OCI-M2 (cell line): ENCODE measurements at regions not wholly inside any gene's neighbourhood (a gene's known extent, or its start where the extent isn't known, plus 50 kb on each side); places are given as distances from the start of the nearest gene placed in this dataset.
"Not testable (repeated sequence)": the region's sequence is repeated elsewhere in the genome, so short reads cannot be mapped to it uniquely, and the experiment has no call there.

Experiments
- DNase-seq: peaks from one replicate; lab custom pipeline; 2025; ENCODE audit not compliant: unreplicated experiment; lab: John Stamatoyannopoulos, UW

DNA sequence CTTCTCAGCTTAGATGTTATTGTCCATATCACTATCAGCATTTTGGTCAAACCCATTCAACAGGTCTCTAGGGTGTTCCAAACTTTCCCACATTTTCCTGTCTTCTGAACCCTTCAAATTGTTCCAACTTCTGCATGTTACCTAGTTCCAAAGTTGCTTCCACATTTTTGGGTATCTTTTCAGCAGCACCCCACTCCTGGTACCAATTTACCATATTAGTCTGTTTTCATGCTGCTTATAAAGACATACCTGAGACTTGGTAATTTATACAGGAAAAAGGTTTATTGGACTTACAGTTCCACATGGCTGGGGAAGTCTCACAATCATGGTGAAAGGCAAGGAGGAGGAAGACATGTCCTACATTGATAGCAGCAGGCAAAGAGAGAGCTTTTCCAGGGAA lies 1187.6 kb downstream of the MRPL39 start:
- DNase-seq: not testable (repeated sequence)

DNA sequence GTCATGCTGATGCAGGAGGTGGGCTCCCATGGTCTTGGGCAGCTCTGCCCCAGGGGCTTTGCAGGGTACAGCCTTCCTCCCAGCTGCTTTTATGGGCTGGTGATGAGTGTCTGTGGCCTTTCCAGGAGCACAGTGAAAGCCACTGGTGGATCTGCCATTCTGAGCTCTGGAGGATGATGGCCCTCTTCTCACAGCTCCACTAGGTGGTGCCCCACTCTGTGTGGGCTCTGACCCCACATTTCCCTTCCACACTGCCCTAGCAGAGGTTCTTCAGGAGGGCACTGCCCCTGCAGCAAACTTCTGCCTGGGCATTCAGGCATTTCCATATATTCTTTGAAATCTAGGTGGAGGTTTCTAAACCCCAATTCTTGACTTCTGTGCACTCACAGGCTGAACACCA lies 1188.6 kb downstream of the MRPL39 start:
- no peak for DNase-seq

DNA sequence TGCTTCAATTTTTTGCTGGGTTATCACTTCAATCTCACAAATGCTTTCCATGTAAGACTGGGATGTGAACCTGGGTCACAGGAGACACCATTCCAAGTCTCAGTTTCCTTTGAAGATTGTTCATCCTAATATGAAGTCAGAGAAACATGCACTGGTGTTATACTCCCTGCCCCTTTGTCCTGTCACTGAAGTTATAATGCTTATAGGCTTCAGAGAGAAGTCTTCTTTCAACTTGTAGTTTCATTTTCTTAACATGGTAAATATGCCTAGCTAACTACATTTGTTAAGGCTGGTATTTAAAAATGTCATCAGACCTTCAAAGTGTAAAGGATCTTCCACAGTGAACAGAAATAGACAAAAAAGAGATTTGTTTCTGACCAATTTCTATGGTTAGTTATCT lies 1195.9 kb downstream of the MRPL39 start:
- no peak for DNase-seq

DNA sequence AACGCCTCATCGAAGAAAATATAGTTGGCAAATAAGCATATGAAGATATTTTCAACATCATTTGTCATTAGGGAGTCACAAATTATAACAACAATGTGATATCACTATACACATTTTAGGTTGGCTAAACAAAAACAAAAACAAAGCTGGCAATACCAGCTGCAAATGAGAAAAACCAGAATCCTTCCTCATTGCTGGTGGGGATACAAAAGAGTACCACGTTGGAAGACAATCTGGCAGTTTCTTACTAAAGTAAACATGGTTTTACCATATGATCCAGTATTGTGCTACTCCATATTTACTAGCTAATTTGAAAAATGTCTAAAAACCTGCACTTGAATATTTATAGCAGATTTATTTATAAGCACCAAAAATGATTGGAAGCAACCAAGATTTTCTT lies 1204.1 kb downstream of the MRPL39 start:
- no peak for DNase-seq

DNA sequence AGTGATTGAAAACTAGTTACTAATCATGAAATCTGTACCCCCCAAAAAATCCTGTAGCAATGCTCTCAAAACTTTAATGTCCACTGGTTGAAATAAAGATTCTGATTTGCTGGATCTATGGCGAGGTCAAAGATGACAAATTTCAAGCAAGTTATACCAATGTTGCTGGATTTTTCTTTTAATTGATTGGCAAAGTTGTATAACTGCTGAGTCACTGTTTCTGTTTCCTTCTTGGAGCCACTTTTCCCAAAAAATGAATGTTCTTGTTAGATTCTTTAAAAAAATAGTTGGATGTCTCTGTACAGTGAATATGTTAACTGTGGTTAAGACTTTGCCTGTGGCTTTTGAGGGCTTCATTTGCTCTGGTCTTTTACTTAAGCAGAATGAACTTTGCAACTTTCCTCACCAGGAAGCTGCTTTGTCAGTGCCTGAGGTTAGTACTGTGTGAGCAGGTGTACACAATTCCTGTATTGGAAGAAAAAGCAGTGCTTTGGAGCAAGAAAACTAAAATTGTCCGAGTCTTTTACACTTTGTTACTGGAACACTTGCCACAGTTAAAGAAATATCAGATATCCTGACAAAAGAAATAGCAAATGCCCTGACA lies 1211.9 kb downstream of the MRPL39 start:
- DNase-seq: no peak

DNA sequence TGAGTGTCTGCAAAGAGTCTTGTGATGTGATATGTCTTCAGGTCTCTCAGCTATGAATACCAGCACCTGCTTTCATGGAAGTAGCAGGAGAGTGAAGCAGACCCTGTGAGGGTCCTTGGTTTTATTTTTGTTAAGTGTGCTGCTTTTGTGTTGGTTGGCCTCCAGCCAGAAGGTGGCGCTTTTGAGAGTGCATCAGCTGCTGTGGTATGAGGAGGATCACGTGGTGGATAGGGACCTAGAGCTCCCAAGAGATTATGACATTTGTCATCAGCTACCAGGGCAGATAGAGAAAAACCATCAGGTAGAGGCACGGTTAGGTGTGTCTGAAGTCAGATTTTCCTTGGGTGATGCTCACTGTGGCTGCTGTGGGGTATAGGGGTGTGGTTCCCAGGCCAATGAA lies 1232.1 kb downstream of the MRPL39 start:
- no peak for DNase-seq

DNA sequence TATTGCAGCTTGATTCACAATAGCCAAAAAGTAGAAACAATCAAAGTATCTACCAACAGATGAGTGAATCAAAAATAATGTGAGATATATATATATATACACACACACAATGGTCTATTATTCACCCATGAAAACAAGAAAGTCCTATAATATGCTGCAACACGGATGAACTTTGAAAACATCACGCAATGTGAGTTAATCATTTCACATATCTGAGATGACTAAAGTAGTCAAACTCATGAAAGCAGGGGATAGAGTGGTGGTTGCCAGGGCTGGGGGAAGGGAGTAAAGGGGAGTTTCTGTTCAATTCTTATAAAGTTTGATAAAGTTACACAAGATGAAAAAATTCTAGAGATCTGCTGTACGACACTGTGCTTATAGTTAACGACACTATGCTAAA lies 1234.8 kb downstream of the MRPL39 start:
- no peak for DNase-seq

DNA sequence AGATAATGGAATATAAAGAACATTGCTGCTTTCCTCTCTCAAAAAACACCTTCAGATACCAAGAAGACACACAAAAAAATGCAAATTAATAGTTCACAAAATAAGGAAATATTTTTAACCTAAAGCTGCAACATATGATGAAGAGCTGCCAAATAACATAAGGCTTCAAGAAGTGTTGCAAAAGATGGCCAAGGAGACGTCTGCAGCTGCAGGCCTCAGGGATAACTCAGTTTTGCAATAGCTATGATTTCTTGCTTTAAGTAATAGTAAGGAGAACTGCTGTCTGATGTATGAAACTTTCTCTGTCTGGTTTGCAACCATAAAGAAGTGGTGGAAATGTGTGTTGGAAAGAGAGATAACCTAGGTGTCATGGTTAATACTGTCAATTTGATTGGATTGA lies 1237.5 kb downstream of the MRPL39 start:
- no peak for DNase-seq

DNA sequence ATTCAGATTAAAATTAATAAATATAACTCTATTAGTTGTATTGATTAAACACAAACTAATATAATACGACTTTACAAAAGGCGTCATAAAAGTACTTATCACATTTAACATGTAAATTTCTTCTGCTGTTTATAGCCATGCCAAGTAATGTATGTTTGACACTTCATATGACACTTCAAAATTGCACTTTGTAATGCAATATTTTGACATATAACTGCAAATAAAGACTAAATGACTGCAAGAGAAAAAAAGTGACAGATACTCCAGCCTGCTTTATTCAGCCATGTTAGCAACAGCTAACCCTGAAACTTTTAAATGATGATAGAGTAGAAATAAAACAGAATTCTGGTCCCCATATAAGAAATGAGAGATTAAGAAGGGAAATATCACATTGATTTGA lies 1238.0 kb downstream of the MRPL39 start:
- DNase-seq: no peak

DNA sequence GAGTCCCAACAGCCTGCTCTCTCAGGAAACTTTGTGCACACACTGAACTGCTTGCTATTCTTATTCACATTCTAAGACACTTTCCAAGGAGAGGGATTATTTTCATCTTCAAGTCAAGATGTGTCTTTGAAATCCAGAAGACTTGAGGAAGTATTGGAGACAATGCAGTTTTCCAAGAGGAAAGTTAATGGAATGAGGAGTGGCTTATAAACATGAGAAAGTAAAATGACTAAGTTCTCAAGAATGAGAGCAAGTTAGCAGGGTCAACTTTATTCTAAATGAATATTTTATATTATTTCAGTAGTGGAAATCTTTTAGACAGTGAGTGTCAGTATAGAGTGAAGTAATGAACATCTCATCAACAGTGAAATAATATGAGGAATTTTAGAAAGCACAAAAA lies 1239.3 kb downstream of the MRPL39 start:
- DNase-seq: no peak

DNA sequence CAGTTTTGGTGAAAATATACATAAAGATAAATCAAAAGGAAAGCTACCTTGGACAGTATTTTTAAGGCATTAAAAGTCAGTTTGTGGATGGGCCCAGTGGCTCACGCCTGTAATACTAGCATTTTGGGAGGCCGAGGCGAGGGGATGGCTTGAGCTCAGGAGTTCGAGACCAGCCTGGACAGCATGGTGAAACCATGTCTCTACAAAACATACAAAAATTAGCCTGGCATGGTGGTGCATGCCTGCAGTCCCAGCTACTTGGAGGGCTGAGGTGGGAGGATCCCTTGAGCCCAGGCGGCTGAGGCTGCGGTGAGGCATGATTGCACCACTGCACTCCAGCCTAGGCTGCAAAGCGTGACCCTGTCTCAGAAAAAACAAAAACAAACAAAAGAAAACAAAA lies 1253.8 kb downstream of the MRPL39 start:
- no peak for DNase-seq

DNA sequence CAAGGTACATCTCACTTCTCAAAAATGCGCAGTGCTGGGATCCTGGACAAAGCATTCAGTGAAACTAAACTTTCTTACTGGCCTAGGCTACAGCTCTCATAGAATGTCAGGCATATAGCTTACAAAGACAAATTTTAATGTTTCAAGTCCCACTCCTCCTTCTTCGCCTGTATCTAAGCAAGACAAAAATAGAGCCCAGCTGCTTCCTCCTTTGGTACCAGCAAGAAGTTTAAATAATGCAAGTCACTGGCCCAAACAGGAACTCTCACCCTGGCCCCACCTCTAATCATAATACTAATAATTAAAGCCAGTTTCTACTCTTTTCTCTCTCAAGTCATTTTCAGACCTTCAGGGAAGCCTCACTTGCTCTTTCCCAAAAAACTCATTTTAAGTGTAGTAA lies 1267.9 kb downstream of the MRPL39 start:
- DNase-seq: no peak

DNA sequence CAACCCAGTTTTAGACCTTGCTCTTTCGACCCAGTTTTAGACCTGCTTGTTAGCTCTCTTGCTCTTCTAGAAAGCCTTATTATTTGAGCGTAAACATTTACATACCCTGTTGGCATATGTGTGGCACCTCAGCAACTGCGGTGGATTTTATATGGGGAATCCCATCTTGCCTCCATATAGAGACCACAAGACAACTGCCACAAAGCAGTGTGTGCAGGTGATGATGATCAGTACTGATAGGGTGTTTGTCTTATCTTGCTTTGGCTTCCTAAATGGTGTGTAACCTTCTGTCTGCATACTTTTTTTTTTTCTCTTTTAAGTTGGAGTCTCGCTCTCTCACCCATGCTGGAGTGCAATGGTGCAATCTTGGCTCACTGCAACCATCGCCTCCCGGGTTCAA lies 1270.8 kb downstream of the MRPL39 start:
- DNase-seq: no peak

DNA sequence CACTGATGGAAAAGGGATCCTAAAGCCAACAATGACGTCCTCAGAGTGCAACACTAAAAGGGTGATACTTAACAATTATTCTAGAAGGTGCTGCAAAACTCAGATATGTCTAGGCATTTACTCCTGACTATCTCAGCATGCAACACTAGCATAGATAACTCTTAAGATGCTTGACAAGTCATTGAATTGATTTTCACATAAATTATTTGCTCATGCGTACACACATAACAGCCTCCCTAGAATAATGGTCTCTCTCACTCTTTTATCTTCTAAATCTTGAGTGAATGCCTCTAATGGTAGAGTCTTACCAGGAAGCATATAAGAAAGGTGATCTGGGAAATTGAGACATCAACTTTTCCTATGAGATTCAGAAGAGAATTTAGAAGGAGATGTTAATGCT lies 1283.7 kb downstream of the MRPL39 start:
- no peak for DNase-seq

DNA sequence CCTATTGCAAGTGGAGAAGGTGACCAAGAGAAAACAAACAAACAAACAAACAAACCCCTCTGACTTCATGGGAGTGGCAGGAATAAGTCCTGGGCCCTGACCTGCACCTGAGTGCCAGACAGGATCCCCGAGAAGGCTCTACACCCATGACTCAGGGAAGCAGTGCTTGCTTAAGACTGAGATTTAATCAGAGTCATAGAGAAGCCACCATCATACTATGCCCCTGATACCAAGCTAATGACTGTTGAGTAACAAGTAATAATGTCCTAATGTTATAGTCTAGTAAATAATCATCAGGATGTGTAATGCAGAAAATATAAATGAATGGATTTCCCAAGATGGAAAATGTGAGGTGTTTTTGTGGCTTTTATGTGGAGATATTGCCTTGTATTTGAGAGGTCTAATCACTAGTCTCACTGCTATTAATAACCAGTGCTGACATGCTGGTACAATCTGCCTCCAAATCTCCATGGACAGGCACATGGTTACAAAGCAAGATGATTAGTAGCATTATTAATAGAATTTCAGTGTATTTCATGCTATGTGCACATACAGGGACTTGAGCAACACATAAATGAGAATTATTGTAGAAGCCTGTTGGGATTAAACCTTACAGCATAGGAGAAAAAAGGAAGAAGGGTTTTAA lies 1290.9 kb downstream of the MRPL39 start:
- DNase-seq: no peak

DNA sequence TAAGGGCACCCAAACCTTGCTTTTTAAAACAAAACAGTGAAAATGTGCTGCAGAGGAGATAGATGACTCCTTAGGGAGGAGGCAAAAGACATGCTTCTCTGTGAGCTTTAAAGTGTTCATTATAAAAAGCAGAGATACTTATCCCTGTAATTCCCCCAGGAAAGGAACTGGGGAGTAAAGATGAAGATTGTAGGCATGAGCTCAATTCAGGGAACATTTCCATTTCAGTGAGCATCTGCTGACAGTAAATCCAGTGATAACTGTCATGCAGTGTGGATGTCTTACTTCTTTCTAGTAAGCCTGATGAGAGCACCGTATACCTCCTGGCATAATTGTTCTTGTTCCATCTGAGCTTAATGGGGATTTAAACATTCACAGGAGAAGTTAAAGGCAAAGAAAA lies 1296.5 kb downstream of the MRPL39 start:
- DNase-seq: no peak

DNA sequence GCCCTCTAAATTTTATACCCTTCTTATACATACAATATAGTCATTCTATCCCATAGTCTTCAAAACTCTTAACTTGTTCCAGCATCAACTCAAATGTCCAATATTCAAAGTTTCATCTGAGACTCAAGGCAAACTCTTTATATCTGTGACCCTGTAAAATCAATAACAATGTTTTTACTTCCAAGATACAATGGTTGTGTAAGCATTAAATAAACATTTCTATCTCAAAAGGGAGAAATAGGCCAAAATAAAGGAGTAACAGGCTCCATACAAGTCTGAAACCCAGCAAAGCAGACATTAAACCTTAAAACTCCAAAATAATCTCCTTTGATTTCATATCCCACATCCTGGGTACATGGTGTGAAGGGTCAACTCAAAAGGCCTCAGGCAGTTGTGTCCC lies 1299.1 kb downstream of the MRPL39 start:
- no peak for DNase-seq

DNA sequence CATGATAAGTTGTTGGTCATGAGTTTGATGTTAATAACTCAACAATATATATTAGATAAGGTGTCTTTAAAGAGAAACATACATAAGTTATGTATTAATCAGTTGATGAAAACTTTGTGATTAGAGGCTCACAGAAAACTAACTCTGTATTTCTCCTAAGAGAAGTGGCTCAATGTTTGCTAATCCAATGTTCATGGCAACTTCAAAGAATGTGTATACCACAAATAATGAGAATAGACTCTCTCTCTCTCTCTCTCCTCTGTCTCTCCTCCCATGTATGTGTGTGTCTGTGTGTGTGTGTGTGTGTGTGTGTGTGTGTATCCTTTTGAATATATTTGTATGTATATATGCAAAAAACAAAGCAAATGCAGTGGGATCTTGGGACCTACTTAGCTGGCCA lies 1304.9 kb downstream of the MRPL39 start:
- DNase-seq: no peak

DNA sequence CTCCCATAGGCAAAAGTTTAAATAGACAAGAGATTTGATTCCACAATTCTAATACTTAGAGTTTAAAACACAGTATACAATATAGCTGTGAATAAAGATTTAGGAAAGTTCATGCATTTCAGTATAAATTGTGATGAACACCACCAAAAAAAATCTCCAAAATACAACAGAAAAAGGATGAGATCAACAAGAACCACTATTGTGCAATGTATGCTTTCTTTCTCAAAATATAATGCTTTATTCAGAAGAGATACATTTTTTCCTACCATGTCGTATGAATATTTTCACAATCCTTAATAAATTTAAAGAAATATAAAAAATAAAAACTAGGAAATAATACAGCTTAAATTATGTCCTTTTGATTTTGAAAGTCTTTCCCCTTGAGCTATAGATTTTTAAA lies 1309.2 kb downstream of the MRPL39 start:
- DNase-seq: no peak

DNA sequence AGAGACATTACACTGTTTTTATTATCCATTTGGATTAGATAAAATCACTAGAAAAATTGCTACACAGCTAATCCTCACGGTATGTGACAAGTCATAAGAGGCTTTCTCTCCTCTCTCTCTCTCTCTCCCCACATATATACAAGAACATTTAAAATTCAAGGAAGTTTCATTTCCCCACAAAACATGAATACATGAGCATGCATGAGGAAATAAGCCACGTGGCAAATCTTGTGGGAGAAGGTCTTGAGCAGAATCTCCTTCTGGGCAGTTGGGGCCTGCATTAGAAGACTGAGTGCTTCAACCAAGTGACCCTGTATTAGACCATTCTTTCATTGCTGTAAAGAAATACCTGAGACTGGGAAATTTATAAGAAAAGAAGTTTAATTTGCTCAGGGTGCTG lies 1313.1 kb downstream of the MRPL39 start:
- no peak for DNase-seq

DNA sequence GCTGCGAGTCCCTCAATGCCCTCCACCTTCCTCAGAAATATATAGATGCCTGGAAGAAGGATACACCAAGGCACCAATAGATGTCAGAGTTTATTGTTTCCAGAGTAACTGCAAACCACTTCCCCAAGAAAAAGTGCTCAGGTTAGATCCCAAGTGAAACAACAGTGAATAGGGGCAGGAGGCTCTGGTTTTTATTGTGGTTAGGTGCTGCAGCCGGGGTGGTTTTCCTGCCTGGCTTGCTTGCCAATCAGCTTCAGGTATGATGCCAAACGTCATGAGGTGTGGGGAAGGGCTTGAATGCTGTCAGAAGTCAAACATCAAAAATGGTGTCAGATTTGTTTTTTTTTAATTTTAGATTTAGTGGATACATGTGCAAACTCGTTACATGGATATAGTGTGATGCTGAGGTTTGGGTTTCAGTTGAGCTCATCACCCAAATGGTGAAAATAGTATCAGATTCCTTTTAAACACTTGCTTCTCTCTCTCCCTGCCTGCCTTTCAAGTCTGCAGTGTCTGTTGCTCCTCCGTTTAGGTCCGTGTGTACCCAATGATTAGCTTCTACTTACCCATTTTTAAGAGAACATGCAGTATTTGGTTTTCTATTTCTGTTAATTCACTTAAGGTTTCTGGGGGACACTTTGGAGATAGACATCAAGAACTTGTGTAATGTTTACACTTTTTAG lies 1317.0 kb downstream of the MRPL39 start:
- DNase-seq: no peak

DNA sequence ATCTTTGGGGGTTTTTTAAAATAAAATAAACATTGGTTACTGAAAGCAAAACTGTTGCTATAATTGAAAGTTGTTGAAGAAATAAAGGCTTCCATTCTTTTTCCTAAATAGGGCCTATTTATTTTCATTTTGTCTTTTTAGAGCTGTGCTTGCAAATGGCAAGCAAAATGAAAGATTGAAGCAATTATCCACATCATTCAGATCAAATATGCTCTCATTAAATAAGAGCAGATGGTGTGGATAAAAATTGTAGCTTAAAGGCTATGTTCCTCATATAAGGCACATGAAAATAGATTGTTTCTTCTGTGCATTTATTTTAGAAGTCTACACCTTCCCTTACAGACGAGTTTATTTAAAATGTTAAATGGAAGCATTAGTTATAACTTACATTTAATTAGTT lies 1317.7 kb downstream of the MRPL39 start:
- no peak for DNase-seq

DNA sequence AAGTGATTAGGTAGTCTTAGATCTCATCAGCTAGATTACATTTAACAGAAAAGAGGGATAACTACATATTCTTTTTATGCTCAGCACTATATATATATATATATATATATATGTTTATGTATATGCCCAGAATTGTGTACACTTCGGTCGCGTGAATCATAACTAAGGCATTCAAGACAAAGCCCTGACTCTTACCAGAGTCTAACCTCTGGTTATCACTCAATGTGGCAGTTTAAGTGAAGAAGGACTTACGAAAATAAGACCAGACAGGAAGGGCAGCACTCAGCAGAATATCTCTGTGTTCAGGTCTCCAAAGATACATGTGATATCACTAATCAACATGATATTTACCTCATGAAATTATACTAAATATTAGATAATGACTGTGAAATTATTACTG lies 1326.7 kb downstream of the MRPL39 start:
- DNase-seq: no peak
